ENCODE measurements at regions not wholly inside any gene's neighbourhood (a gene's known extent, or its start where the extent isn't known, plus 50 kb on each side); places are given as distances from the start of the nearest gene placed in this dataset.

DNA sequence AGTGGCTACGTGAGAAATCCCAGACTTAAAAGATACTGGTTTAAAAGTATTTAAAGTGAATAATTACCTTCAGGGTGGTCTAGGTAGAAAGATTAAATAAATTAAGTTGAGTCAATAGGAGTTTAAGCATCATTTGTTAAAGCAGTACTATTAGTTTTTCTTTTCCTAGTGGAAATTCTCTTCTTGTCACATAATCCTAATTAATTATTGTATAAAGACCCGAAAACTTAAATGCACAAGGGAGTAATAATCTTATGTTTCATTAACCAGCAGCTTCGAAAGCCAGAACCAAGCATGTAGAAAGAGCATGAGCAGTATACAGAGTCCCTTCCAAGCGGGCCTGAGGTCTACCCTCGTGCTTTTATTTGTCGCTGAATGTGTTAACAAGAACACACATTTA, 90.2 kb upstream of the SKOR2 start:
- DNase-seq: no peak
- in situ Hi-C loops (cut with HindIII; ENCODE audit: low pct_ligation_motif_present, low pct_unique_long_range_greater_than_20kb, low sequenced_read_pairs): no loop called here

GRCh38 chr18:47334966-47335365, 83.5 kb upstream of the SKOR2 start:
- in situ Hi-C loops (cut with HindIII; ENCODE audit: low pct_ligation_motif_present, low pct_unique_long_range_greater_than_20kb, low sequenced_read_pairs): no loop called here
- DNase-seq: no peak

- DNase-seq: no peak
- in situ Hi-C loops (cut with HindIII; ENCODE audit: low pct_ligation_motif_present, low pct_unique_long_range_greater_than_20kb, low sequenced_read_pairs): no loop called here
Observed at GRCh38 chr18:47333926-47334635, 82.6 kb upstream of the SKOR2 start.

DNA sequence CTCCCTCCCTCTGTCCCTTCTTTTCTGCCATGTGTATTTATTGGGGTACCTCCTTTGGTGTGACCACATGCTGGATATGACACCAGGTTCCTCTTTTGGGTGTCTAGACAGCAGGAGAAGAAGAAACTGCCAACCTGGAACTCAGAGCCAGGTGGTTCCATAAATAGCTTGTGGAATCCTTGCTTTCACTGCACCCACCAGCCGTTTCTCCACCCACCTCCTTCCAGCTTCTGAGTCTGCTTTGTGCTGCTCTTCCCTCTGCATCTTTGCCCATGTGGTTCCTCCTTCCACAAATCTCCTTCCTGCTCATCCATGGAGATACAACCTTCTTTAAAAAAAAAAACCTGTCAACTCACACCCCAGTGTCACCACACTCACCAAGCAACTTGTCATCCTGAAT, 80.2 kb upstream of the SKOR2 start:
- in situ Hi-C loops (cut with HindIII; ENCODE audit: low pct_ligation_motif_present, low pct_unique_long_range_greater_than_20kb, low sequenced_read_pairs): no loop called here
- no peak for DNase-seq

GRCh38 chr18:47331026-47331425, 79.6 kb upstream of the SKOR2 start:
- in situ Hi-C loops (cut with HindIII; ENCODE audit: low pct_ligation_motif_present, low pct_unique_long_range_greater_than_20kb, low sequenced_read_pairs): no loop called here
- DNase-seq: no peak

- in situ Hi-C loops (cut with HindIII; ENCODE audit: low pct_ligation_motif_present, low pct_unique_long_range_greater_than_20kb, low sequenced_read_pairs): no loop called here
- DNase-seq: no peak
Observed at GRCh38 chr18:47323158-47323557, 71.7 kb upstream of the SKOR2 start.

- no peak for DNase-seq
- in situ Hi-C loops (cut with HindIII; ENCODE audit: low pct_ligation_motif_present, low pct_unique_long_range_greater_than_20kb, low sequenced_read_pairs): no loop called here
Observed at GRCh38 chr18:47321815-47322214, 70.4 kb upstream of the SKOR2 start.

GRCh38 chr18:47317824-47318508, 66.5 kb upstream of the SKOR2 start:
- in situ Hi-C loops (cut with HindIII; ENCODE audit: low pct_ligation_motif_present, low pct_unique_long_range_greater_than_20kb, low sequenced_read_pairs): no loop called here
- no peak for DNase-seq

GRCh38 chr18:47316924-47317323, 65.5 kb upstream of the SKOR2 start:
- DNase-seq: no peak
- in situ Hi-C loops (cut with HindIII; ENCODE audit: low pct_ligation_motif_present, low pct_unique_long_range_greater_than_20kb, low sequenced_read_pairs): no loop called here

GRCh38 chr18:47313901-47314300, 62.4 kb upstream of the SKOR2 start:
- DNase-seq: no peak
- in situ Hi-C loops (cut with HindIII; ENCODE audit: low pct_ligation_motif_present, low pct_unique_long_range_greater_than_20kb, low sequenced_read_pairs): no loop called here

- in situ Hi-C loops (cut with HindIII; ENCODE audit: low pct_ligation_motif_present, low pct_unique_long_range_greater_than_20kb, low sequenced_read_pairs): no loop called here
- no peak for DNase-seq
Observed at GRCh38 chr18:47311585-47311984, 60.1 kb upstream of the SKOR2 start.

Measured in ACHN (cell line).